ENCODE measurements at regions not wholly inside any gene's neighbourhood (a gene's known extent, or its start where the extent isn't known, plus 50 kb on each side); places are given as distances from the start of the nearest gene placed in this dataset.

DNA sequence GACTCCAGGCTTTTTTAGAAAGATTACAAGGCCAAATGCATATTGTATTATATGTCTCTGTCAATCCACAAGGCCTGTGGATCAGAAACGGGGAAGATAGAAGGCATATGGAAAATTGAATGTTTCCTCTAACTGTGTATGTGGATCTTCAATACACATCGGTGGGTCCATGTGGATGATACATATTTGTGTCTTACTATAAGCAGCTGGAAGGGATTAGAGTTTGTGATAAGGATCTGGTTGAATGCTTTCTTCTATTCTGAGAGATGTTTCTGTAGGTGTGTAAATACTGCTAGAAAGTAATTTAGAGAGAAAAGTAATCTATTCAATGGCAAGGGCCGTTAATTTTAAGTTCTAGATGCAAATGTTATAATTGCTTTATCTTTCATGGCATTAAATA lies 137.8 kb upstream of the AKR1E2 start:
- TF ChIP-seq, protein P1, sequence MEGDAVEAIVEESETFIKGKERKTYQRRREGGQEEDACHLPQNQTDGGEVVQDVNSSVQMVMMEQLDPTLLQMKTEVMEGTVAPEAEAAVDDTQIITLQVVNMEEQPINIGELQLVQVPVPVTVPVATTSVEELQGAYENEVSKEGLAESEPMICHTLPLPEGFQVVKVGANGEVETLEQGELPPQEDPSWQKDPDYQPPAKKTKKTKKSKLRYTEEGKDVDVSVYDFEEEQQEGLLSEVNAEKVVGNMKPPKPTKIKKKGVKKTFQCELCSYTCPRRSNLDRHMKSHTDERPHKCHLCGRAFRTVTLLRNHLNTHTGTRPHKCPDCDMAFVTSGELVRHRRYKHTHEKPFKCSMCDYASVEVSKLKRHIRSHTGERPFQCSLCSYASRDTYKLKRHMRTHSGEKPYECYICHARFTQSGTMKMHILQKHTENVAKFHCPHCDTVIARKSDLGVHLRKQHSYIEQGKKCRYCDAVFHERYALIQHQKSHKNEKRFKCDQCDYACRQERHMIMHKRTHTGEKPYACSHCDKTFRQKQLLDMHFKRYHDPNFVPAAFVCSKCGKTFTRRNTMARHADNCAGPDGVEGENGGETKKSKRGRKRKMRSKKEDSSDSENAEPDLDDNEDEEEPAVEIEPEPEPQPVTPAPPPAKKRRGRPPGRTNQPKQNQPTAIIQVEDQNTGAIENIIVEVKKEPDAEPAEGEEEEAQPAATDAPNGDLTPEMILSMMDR (IDR thresholded peaks at IDR 0.05; ENCODE audit: insufficient read depth, low read depth, low read length) = no peak
- no peak for TF ChIP-seq EZH2 (IDR thresholded peaks at IDR 0.05; ENCODE audit: insufficient read depth, low read length)
